Transverse colon (tissue), 4 donors: ENCODE measurements at regions not wholly inside any gene's neighbourhood (a gene's known extent, or its start where the extent isn't known, plus 50 kb on each side); places are given as distances from the start of the nearest gene placed in this dataset.

Experiments
- DNase-seq: peaks from one replicate; pipeline ENCODE4 v3.0.0-alpha.2; 2019
- H3K27ac ChIP-seq, 4 donors: fragments of 200-600 bp; sonication (generic); 2 replicates each; pipeline ENCODE4 v1.5.1; 2016 to 2018; ENCODE audit warnings: inconsistent platforms in 4 of 4
- H3K27me3 ChIP-seq: fragments of 200-600 bp; sonication (generic); 2 replicates; pipeline ENCODE4 v1.5.1; 2017; ENCODE audit warnings: inconsistent platforms
- H3K36me3 ChIP-seq, 4 donors: fragments of 200-600 bp; sonication (generic); 2 replicates each; pipeline ENCODE4 v1.5.1; 2017 to 2019; ENCODE audit warnings: inconsistent platforms in 4 of 4
- H3K4me1 ChIP-seq, 4 donors: fragments of 200-600 bp; sonication (generic); 2 replicates each; pipeline ENCODE4 v1.5.1; 2017 to 2020; ENCODE audit warnings: inconsistent platforms in 4 of 4
- H3K4me3 ChIP-seq, 4 donors: fragments of 200-600 bp; sonication (generic); 1 replicate in 1 of 4; 2 replicates in 3 of 4; pipeline versions ENCODE4 v1.5.1 to v1.6.1; 2017 to 2019; ENCODE audit warnings: inconsistent platforms in 4 of 4
- H3K9me3 ChIP-seq, 2 donors: fragments of 200-600 bp; sonication (generic); 2 replicates each; pipeline ENCODE4 v1.5.1; 2017 to 2019; ENCODE audit warnings: inconsistent platforms in 2 of 2
- CTCF ChIP-seq, 5 experiments: fragments of 200-600 bp in 3 of 5; fragments of 450-650 bp in 2 of 5; sonication (generic) in 3 of 5; IDR thresholded peaks; 1 replicate in 2 of 5; 2 replicates in 3 of 5; pipeline ENCODE4 v1.5.1; 2016 to 2017; ENCODE audit warnings: antibody characterized with exemption in 5 of 5, inconsistent platforms in 3 of 5, mild to moderate bottlenecking in 2 of 5, moderate library complexity in 1 of 5
- EP300 ChIP-seq: sonication (generic); formaldehyde crosslinking; IDR thresholded peaks from one replicate; pipeline ENCODE4 v1.6.1; 2017; ENCODE audit warnings: antibody characterized with exemption, low read depth
- POLR2A ChIP-seq: fragments of 450-650 bp; IDR thresholded peaks from one replicate; pipeline ENCODE4 v1.6.1; 2016; ENCODE audit warnings: antibody characterized with exemption, mild to moderate bottlenecking, moderate library complexity
- POLR2AphosphoS5 ChIP-seq, 3 donors: sonication (generic); formaldehyde crosslinking; IDR thresholded peaks; one replicate each; pipeline ENCODE4 v1.6.1; 2016; ENCODE audit warnings: antibody characterized with exemption in 3 of 3
- WGBS, 2 donors: methylation state at CpG; one replicate each; pipeline ENCODE4 v1.1.5; 2018; ENCODE audit warnings: low coverage in 1 of 2; 5-methylcytosine and 5-hydroxymethylcytosine counted together
- in situ Hi-C, 4 donors: fragments of 200-750 bp; cut with MboI; loops; one replicate each; pipeline versions ENCODE4 v1.15.0 to v1.15.1; 2017; ENCODE audit warnings: low sequenced_read_pairs in 3 of 4, low pct_ligation_motif_present in 1 of 4, low pct_unique_long_range_greater_than_20kb in 1 of 4
- intact Hi-C: fragments of 100-400 bp; cut with DNase I; formaldehyde crosslinking; loops from one replicate; pipeline ENCODE4 v1.15.1; 2023; ENCODE audit warnings: low total_unique reads

- no peak overlapping the region for H3K27ac ChIP-seq
- H3K4me1 ChIP-seq = no peaks in the 10 kb centered on the region
- H3K36me3 ChIP-seq = no peaks in the 10 kb centered on the region
- in situ Hi-C loops = no loop called here
- DNase-seq = no peak
- H3K27me3 ChIP-seq = no peaks in the 10 kb centered on the region
- no peak overlapping the region for H3K4me3 ChIP-seq
- no peaks in the 10 kb centered on the region for H3K9me3 ChIP-seq
- TF ChIP-seq POLR2AphosphoS5 (IDR thresholded peaks at IDR 0.05) (no peak), POLR2A (no peak), CTCF (IDR thresholded peaks at IDR 0.05) (no peak), EP300 (no peak)
- intact Hi-C loops = no loop called here
- WGBS, 2 donors = 62 to 70% methylated on average over 5 of the region's 5 CpGs
Measured at GRCh38 chr1:8267307-8267706, 50.6 kb upstream of the SLC45A1 start.

GRCh38 chr1:8266436-8267165 is 51.3 kb upstream of the SLC45A1 start:
- H3K36me3 ChIP-seq = no peaks in the 10 kb centered on the region
- no peaks in the 10 kb centered on the region for H3K4me1 ChIP-seq
- TF ChIP-seq CTCF (IDR thresholded peaks at IDR 0.05) (no peak), EP300 (no peak), POLR2A (no peak), POLR2AphosphoS5 (IDR thresholded peaks at IDR 0.05) (no peak)
- H3K27ac ChIP-seq = no peak overlapping the region
- intact Hi-C loops = no loop called here
- in situ Hi-C loops = no loop called here
- no peaks in the 10 kb centered on the region for H3K9me3 ChIP-seq
- no peak for DNase-seq
- 43 to 53% methylated on average over 7 to 8 of the region's 8 CpGs for WGBS, 2 donors
- H3K27me3 ChIP-seq = no peaks in the 10 kb centered on the region
- no peak overlapping the region for H3K4me3 ChIP-seq

- Histone ChIP-seq H3K4me3 (no peak overlapping the region), H3K4me1 (peaks cover 9 to 18% (median 14%) of the 10 kb centered on the region in 4 donors), H3K27ac (no peak overlapping the region), H3K27me3 (no peaks in the 10 kb centered on the region), H3K9me3 (no peaks in the 10 kb centered on the region), H3K36me3 (no peaks in the 10 kb centered on the region)
- in situ Hi-C loops = no loop called here
- DNase-seq = no peak
- intact Hi-C loops = no loop called here
- TF ChIP-seq EP300 (no peak), CTCF (IDR thresholded peaks at IDR 0.05) (no peak), POLR2A (no peak), POLR2AphosphoS5 (IDR thresholded peaks at IDR 0.05) (no peak)
- 97% methylated on average over 4 of the region's 4 CpGs; no CpG with 5 or more reads in 1 of the 2 donors for WGBS, 2 donors
Measured at GRCh38 chr1:8263791-8264190, 54.1 kb upstream of the SLC45A1 start.

- Histone ChIP-seq H3K4me3 (no peak overlapping the region), H3K27me3 (no peaks in the 10 kb centered on the region), H3K36me3 (no peaks in the 10 kb centered on the region), H3K27ac (no peak overlapping the region), H3K4me1 (peaks cover 14 to 31% (median 19%) of the 10 kb centered on the region in 4 donors), H3K9me3 (no peaks in the 10 kb centered on the region)
- TF ChIP-seq EP300 (no peak), CTCF (IDR thresholded peaks at IDR 0.05) (no peak), POLR2AphosphoS5 (IDR thresholded peaks at IDR 0.05) (no peak)
- WGBS, 2 donors = 79% methylated on average over 1 of the region's 1 CpG; no CpG with 5 or more reads in 1 of the 2 donors
- intact Hi-C loops = no loop called here
- in situ Hi-C loops = no loop called here
- no peak for DNase-seq
Measured at GRCh38 chr1:8261398-8261762, 56.5 kb upstream of the SLC45A1 start.
